Nephron progenitor cell (in vitro differentiated cells): ENCODE measurements at regions not wholly inside any gene's neighbourhood (a gene's known extent, or its start where the extent isn't known, plus 50 kb on each side); places are given as distances from the start of the nearest gene placed in this dataset.

ENCODE experiments used
- DNase-seq: peaks from one replicate; pipeline ENCODE4 v3.0.0; 2021
- H3K27ac Mint-ChIP-seq: 2 replicates; pipeline ENCODE4 v1.8.0; 2021; ENCODE audit warnings: mild to moderate bottlenecking, moderate library complexity, mixed read lengths
- H3K27me3 Mint-ChIP-seq: 2 replicates; pipeline ENCODE4 v1.8.0; 2021; ENCODE audit warnings: mild to moderate bottlenecking, low read depth, mixed read lengths; ENCODE audit not compliant: poor library complexity
- H3K36me3 Mint-ChIP-seq: 2 replicates; pipeline ENCODE4 v1.8.0; 2021; ENCODE audit warnings: low read depth, mixed read lengths
- H3K4me1 Mint-ChIP-seq: 2 replicates; pipeline ENCODE4 v1.8.0; 2021; ENCODE audit warnings: mixed read lengths
- H3K4me3 Mint-ChIP-seq: 2 replicates; pipeline ENCODE4 v1.8.0; 2021; ENCODE audit warnings: mild to moderate bottlenecking, moderate library complexity, mixed read lengths
- H3K9me3 Mint-ChIP-seq: 2 replicates; pipeline ENCODE4 v1.8.0; 2021; ENCODE audit warnings: mild to moderate bottlenecking, moderate library complexity, mixed read lengths
- CTCF ChIP-seq: fragments of 200-600 bp; sonication (generic); IDR thresholded peaks from 2 replicates; pipeline ENCODE4 v1.5.0; 2021; ENCODE audit warnings: antibody characterized with exemption

DNA sequence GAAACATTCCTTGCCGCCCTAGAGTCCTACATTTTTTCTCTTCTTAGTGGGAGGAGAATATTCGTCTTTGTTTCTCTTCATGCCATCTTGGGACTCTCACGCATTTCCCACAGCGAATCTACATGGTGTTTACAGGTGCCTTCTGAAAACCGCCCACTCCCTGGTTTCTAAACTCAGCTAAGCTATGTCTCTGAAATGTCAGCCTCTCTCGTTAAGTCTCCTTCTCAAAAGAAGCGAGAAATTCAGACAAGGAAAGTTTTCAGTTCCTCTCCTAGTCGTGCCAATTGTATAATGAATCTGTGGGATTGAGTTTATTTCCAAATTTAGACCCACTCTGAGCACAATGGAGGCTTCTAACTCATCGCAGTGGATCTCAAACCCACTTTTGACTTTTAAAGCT is 186.8 kb upstream of the NFIB start:
- Mint-ChIP-seq H3K36me3 (no peaks in the 10 kb centered on the region), H3K27me3 (peaks cover 3% of the 10 kb centered on the region), H3K27ac (no peak overlapping the region), H3K4me1 (no peaks in the 10 kb centered on the region), H3K9me3 (peaks cover 8% of the 10 kb centered on the region), H3K4me3 (no peak overlapping the region)
- TF ChIP-seq CTCF, result no peak
- no peak for DNase-seq

- Mint-ChIP-seq H3K4me3 (no peak overlapping the region), H3K27me3 (peaks cover 5% of the 10 kb centered on the region), H3K9me3 (peaks cover 8% of the 10 kb centered on the region), H3K4me1 (no peaks in the 10 kb centered on the region), H3K36me3 (no peaks in the 10 kb centered on the region), H3K27ac (no peak overlapping the region)
- TF ChIP-seq CTCF, result no peak
- DNase-seq, result no peak
Observed at GRCh38 chr9:14499976-14500375, 186.0 kb upstream of the NFIB start.

GRCh38 chr9:14498824-14499223 is 184.9 kb upstream of the NFIB start:
- peaks cover 9% of the 10 kb centered on the region for H3K4me1 Mint-ChIP-seq
- H3K36me3 Mint-ChIP-seq, result no peaks in the 10 kb centered on the region
- no peak overlapping the region for H3K27ac Mint-ChIP-seq
- no peak for DNase-seq
- no peak overlapping the region for H3K4me3 Mint-ChIP-seq
- peaks cover 2% of the 10 kb centered on the region for H3K9me3 Mint-ChIP-seq
- H3K27me3 Mint-ChIP-seq, result peaks cover 6% of the 10 kb centered on the region
- TF ChIP-seq CTCF, result no peak

DNA sequence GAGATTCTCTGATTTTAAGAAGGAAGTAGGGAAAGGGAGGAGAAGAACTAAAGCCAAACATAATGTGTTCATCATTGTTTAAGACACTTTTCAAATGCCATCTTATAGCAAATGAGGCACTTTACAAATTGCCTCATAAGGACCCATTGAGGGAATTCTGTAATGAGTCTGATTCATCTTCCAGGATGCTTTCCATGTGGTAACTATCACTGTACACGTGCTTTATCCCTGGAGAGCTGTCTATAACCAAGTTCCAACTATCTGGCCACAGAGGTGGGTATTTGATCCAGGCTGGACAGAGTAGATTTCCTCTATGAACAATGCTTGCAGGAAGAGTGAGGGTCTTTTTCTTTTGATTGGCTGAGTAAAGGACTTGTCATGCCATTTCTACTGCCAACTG is 183.5 kb upstream of the NFIB start:
- Mint-ChIP-seq H3K4me3 (no peak overlapping the region), H3K27me3 (peaks cover 3% of the 10 kb centered on the region), H3K36me3 (no peaks in the 10 kb centered on the region), H3K4me1 (peaks cover 13% of the 10 kb centered on the region), H3K9me3 (no peaks in the 10 kb centered on the region), H3K27ac (no peak overlapping the region)
- no peak for TF ChIP-seq CTCF
- no peak for DNase-seq

DNA sequence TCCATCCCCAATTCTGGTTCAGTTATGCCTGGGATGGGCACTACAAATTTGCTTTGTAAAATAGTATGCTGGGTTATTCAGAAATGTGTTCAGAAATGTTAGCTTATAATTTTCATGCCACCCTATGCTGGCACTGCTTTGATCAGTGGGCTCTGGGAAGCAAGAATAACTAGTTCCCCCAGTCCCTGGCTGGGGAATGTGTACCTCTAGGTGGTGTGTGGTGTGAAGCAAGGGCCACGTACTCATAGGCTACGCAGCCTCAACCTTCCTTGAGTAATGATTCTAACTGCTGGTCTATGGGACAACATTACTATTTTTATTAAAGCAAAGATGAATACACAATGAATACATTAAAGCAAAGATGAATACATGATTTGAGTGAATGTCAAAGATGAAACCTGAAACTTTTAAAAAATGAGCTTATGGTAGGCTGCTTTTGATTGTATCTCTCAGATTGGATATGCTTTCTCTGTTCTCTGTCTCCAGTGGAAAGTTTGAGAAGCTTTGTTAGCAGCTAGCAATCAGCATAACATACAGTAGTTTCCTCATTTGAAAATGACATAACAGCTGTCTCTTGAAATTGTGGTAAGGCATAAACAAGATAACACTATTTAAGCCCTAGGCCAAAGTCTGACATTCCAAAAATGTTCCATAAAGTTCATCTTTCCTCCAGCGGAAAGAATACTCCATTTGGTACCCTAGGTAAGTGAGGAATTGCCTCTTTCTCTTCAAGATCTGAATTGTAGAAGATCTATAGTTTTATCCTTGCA is 174.7 kb upstream of the NFIB start:
- DNase-seq, result no peak
- Mint-ChIP-seq H3K36me3 (no peaks in the 10 kb centered on the region), H3K9me3 (peaks cover 5% of the 10 kb centered on the region), H3K27me3 (no peaks in the 10 kb centered on the region), H3K4me1 (peaks cover 2% of the 10 kb centered on the region), H3K27ac (no peak overlapping the region), H3K4me3 (no peak overlapping the region)
- TF ChIP-seq CTCF, result no peak

DNA sequence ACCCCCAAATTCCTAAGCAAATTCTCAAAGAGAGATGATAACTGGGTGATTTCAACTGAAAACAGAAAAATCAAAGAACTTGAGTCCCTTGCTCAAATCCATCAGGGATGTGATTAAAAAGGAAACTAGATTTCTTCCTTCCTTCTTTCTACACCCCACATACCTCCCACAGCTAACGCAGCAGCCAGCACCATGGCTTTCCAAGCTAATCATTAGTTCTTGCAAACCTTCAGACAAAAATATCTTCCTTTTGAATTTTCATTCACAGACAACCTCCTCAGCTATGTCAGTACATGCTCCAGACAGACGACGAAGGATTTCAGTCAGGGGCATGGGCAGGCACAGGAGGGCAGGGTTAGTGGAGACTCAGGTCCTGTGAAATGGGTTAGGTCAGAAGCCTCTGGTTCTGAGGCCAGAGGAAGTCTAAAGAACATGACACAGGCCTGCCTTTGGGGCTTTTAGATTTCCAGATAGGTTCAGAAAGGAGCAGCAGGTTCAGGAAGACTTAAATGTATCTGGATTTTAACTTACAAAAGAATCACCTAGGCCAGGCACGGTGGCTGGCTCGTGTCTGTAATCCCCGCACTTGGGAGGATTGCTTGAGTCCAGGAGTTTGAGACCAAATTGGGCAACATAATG is 173.7 kb upstream of the NFIB start:
- TF ChIP-seq CTCF, result no peak
- Mint-ChIP-seq H3K27me3 (no peaks in the 10 kb centered on the region), H3K9me3 (peaks cover 5% of the 10 kb centered on the region), H3K4me3 (no peak overlapping the region), H3K36me3 (no peaks in the 10 kb centered on the region), H3K27ac (no peak overlapping the region), H3K4me1 (no peaks in the 10 kb centered on the region)
- no peak for DNase-seq
